NCI-H2171 (cell line): ENCODE measurements at regions not wholly inside any gene's neighbourhood (a gene's known extent, or its start where the extent isn't known, plus 50 kb on each side); places are given as distances from the start of the nearest gene placed in this dataset.
A peak's percentile ranks its signal among the peaks of the same experiment; 100 is the strongest.
"Not testable (repeated sequence)": the region's sequence is repeated elsewhere in the genome, so short reads cannot be mapped to it uniquely, and the experiment has no call there.

Source experiments
- DNase-seq: peaks from one replicate; lab custom pipeline; 2025; lab: John Stamatoyannopoulos, UW

GRCh38 chr1:194816859-194817258 is 1630.4 kb upstream of the B3GALT2 start:
- DNase-seq: no peak

GRCh38 chr1:194813096-194813495 is 1626.7 kb upstream of the B3GALT2 start:
- peak; percentile 25 for DNase-seq

GRCh38 chr1:194809665-194810064 is 1623.3 kb upstream of the B3GALT2 start:
- no peak for DNase-seq

GRCh38 chr1:194809215-194809614 is 1622.8 kb upstream of the B3GALT2 start:
- DNase-seq: no peak

GRCh38 chr1:194807530-194808220 is 1621.3 kb upstream of the B3GALT2 start:
- no peak for DNase-seq

- DNase-seq: no peak
Observed at GRCh38 chr1:194802572-194802971, 1616.2 kb upstream of the B3GALT2 start.

GRCh38 chr1:194795917-194796593 is 1609.6 kb upstream of the B3GALT2 start:
- DNase-seq: no peak

- DNase-seq: no peak
Observed at GRCh38 chr1:194787001-194787400, 1600.6 kb upstream of the B3GALT2 start.

GRCh38 chr1:194786027-194786426 is 1599.6 kb upstream of the B3GALT2 start:
- no peak for DNase-seq

- no peak for DNase-seq
Observed at GRCh38 chr1:194776657-194777056, 1590.2 kb upstream of the B3GALT2 start.

GRCh38 chr1:194774535-194774934 is 1588.1 kb upstream of the B3GALT2 start:
- no peak for DNase-seq

GRCh38 chr1:194755241-194755994 is 1569.0 kb upstream of the B3GALT2 start:
- peak; percentile 91 for DNase-seq

GRCh38 chr1:194738843-194739242 is 1552.4 kb upstream of the B3GALT2 start:
- DNase-seq: not testable (repeated sequence)

- DNase-seq: no peak
Observed at GRCh38 chr1:194734970-194735369, 1548.6 kb upstream of the B3GALT2 start.

GRCh38 chr1:194731025-194731424 is 1544.6 kb upstream of the B3GALT2 start:
- no peak for DNase-seq

GRCh38 chr1:194730304-194730703 is 1543.9 kb upstream of the B3GALT2 start:
- DNase-seq: no peak

GRCh38 chr1:194723067-194723466 is 1536.7 kb upstream of the B3GALT2 start:
- no peak for DNase-seq

- no peak for DNase-seq
Observed at GRCh38 chr1:194717941-194718340, 1531.5 kb upstream of the B3GALT2 start.

- no peak for DNase-seq
Observed at GRCh38 chr1:194717334-194717733, 1530.9 kb upstream of the B3GALT2 start.

- DNase-seq: no peak
Observed at GRCh38 chr1:194710671-194711070, 1524.3 kb upstream of the B3GALT2 start.

- no peak for DNase-seq
Observed at GRCh38 chr1:194709439-194709838, 1523.0 kb upstream of the B3GALT2 start.

- no peak for DNase-seq
Observed at GRCh38 chr1:194707074-194707473, 1520.7 kb upstream of the B3GALT2 start.
